ENCODE measurements at regions not wholly inside any gene's neighbourhood (a gene's known extent, or its start where the extent isn't known, plus 50 kb on each side); places are given as distances from the start of the nearest gene placed in this dataset.

DNA sequence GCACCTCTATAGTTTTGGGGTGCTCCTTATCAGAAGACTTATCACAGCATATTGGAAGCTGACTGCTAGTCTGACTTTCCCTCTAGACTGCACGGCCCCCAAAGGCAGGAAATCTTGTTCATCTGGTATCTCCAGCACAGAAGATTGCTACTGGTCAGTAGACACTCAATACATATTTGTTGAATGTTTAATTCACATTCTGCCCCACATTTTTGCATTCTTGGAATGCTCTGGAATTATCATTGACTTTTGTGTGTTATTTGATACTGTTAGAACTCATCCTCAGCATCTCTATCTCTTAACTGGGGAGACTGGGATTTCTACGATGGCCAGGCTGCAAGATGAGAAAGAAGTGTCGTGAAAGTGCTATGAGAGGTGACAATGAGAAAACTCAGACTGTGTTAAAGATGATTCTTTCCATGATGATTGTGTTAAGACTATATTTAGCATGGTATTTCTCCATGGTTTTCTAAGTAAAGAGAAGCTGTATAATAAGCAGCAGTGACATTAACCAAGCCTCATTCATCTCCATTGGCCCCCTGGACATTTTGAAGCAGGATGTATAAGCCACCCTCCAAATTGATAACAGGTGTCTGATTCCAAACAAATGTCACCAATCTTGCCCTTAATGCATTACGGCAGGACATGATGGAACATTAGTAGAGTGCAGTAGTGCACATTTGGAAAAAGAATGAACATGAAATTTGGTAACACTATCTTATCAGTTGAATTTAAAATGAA is 440.9 kb downstream of the RFC3 start:
- H4K91ac ChIP-seq (ENCODE audit: low read depth, low read length) = no peak overlapping the region
- no peak overlapping the region for H2AFZ ChIP-seq (ENCODE audit: insufficient read depth, low read length, poor library complexity)
- H3K9ac ChIP-seq (ENCODE audit: low read length) = no peak overlapping the region
- H3K4ac ChIP-seq (ENCODE audit: low read depth, low read length) = no peak overlapping the region
- WGBS (ENCODE audit: extremely low coverage, insufficient coverage, insufficient read length) = no CpG with 5 or more reads among the region's 4 CpGs
- no peak overlapping the region for H3K27ac ChIP-seq (ENCODE audit: low read depth, low read length)
- no peak overlapping the region for H2BK12ac ChIP-seq (ENCODE audit: low read length)
- H3K9me3 ChIP-seq (ENCODE audit: insufficient read depth, low read depth, low read length) = no peaks in the 10 kb centered on the region
- H2AK5ac ChIP-seq (ENCODE audit: low read length) = no peak overlapping the region
- no peak overlapping the region for H3K18ac ChIP-seq (ENCODE audit: low read length)
- no peak overlapping the region for H3K14ac ChIP-seq (ENCODE audit: low read length)
- H4K12ac ChIP-seq (ENCODE audit: low read depth, low read length) = no peak overlapping the region
- H3K36me3 ChIP-seq (ENCODE audit: control insufficient read depth in 1 of 2, insufficient read depth in 2 of 2, low read length in 2 of 2) = no peaks in the 10 kb centered on the region
- H2BK5ac ChIP-seq (ENCODE audit: low read depth, low read length, poor library complexity) = no peak overlapping the region
- H3K4me3 ChIP-seq (ENCODE audit: low read depth, low read length) = no peak overlapping the region
- H2BK120ac ChIP-seq (ENCODE audit: insufficient read depth, low read length, poor library complexity) = no peak overlapping the region
- no peaks in the 10 kb centered on the region for H3K4me1 ChIP-seq (ENCODE audit: control insufficient read depth in 1 of 2, insufficient read depth in 2 of 2, low read length in 2 of 2)
- no peaks in the 10 kb centered on the region for H3K27me3 ChIP-seq (ENCODE audit: insufficient read depth, low read length)
- no peak overlapping the region for H3K4me2 ChIP-seq (ENCODE audit: low read length)
- no peak overlapping the region for H3K23ac ChIP-seq (ENCODE audit: low read length)
- H3K79me1 ChIP-seq (ENCODE audit: low read length) = no peaks in the 10 kb centered on the region
- no peak overlapping the region for H4K8ac ChIP-seq (ENCODE audit: low read depth, low read length)
- peak in 1 of 2 donors; percentile 35 for DNase-seq
- H3K79me2 ChIP-seq (ENCODE audit: control insufficient read depth, insufficient read depth, low read length, poor library complexity) = no peaks in the 10 kb centered on the region

DNA sequence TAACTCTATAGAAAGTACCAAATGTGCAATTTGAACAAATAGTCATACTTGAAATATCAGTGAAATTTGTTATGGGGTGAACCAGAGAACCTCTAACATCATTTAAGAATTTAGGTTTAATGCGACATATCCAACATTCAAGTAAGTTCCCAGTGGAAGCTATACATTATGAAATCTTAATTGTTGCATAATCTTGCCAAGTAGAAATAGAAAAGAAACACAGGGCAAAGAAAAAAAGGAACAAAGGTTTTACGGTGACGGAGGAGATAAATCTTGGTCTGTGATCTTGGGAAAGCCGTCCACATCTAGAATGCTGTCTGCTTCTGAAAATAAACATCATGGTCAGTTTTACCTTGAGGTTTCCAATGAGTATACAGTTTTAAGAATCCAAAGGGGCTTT is 445.7 kb downstream of the RFC3 start:
- no peak overlapping the region for H3K14ac ChIP-seq (ENCODE audit: low read length)
- no peak overlapping the region for H2BK5ac ChIP-seq (ENCODE audit: low read depth, low read length, poor library complexity)
- H3K79me2 ChIP-seq (ENCODE audit: control insufficient read depth, insufficient read depth, low read length, poor library complexity) = no peaks in the 10 kb centered on the region
- H3K23ac ChIP-seq (ENCODE audit: low read length) = no peak overlapping the region
- H3K18ac ChIP-seq (ENCODE audit: low read length) = no peak overlapping the region
- no peak overlapping the region for H3K4me3 ChIP-seq (ENCODE audit: low read depth, low read length)
- no peaks in the 10 kb centered on the region for H3K9me3 ChIP-seq (ENCODE audit: insufficient read depth, low read depth, low read length)
- no peak overlapping the region for H3K27ac ChIP-seq (ENCODE audit: low read depth, low read length)
- H3K9ac ChIP-seq (ENCODE audit: low read length) = no peak overlapping the region
- no peak overlapping the region for H3K4ac ChIP-seq (ENCODE audit: low read depth, low read length)
- H3K27me3 ChIP-seq (ENCODE audit: insufficient read depth, low read length) = no peaks in the 10 kb centered on the region
- H3K79me1 ChIP-seq (ENCODE audit: low read length) = no peaks in the 10 kb centered on the region
- no peak overlapping the region for H2BK12ac ChIP-seq (ENCODE audit: low read length)
- no peak overlapping the region for H2AK5ac ChIP-seq (ENCODE audit: low read length)
- no peak overlapping the region for H4K12ac ChIP-seq (ENCODE audit: low read depth, low read length)
- no peaks in the 10 kb centered on the region for H3K36me3 ChIP-seq (ENCODE audit: control insufficient read depth in 1 of 2, insufficient read depth in 2 of 2, low read length in 2 of 2)
- DNase-seq = no peak
- no peak overlapping the region for H2BK120ac ChIP-seq (ENCODE audit: insufficient read depth, low read length, poor library complexity)
- no peak overlapping the region for H3K4me2 ChIP-seq (ENCODE audit: low read length)
- H4K91ac ChIP-seq (ENCODE audit: low read depth, low read length) = no peak overlapping the region
- no CpG with 5 or more reads among the region's 4 CpGs for WGBS (ENCODE audit: extremely low coverage, insufficient coverage, insufficient read length)
- H3K4me1 ChIP-seq (ENCODE audit: control insufficient read depth in 1 of 2, insufficient read depth in 2 of 2, low read length in 2 of 2) = no peaks in the 10 kb centered on the region
- H4K8ac ChIP-seq (ENCODE audit: low read depth, low read length) = no peak overlapping the region
- H2AFZ ChIP-seq (ENCODE audit: insufficient read depth, low read length, poor library complexity) = no peak overlapping the region

DNA sequence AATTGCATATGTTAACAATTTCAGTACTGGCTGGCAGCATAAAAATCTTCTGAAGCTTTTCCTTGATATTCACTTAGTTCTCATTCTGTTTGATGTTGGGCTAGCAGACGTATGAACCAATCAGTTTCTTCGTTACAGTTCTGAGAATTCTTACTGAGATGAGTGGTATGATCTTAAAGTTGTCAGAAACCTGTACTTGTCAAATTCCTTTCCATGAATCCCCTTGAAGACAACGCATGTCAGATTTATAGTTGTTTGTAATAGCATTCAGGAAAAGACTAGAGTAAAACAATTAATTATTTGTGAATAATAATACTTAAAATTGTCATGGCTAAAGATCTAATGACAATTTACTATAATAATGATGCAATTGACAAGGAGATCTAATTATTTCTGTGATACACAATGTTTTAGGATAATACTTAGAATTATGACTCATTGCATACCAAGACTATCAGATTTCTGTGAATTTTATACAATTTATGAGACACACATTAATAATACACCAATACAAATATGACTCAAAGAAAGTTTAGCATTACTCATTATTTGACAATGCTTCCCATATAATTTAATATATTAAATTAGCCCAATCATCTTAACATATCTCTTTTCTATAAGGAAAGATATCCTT is 447.2 kb downstream of the RFC3 start:
- Histone ChIP-seq H3K36me3 (ENCODE audit: control insufficient read depth in 1 of 2, insufficient read depth in 2 of 2, low read length in 2 of 2) (no peaks in the 10 kb centered on the region), H2AK5ac (ENCODE audit: low read length) (no peak overlapping the region), H3K4me2 (ENCODE audit: low read length) (no peak overlapping the region), H2BK12ac (ENCODE audit: low read length) (no peak overlapping the region), H3K23ac (ENCODE audit: low read length) (no peak overlapping the region), H3K18ac (ENCODE audit: low read length) (no peak overlapping the region), H2BK120ac (ENCODE audit: insufficient read depth, low read length, poor library complexity) (no peak overlapping the region), H3K4me1 (ENCODE audit: control insufficient read depth in 1 of 2, insufficient read depth in 2 of 2, low read length in 2 of 2) (no peaks in the 10 kb centered on the region), H2BK5ac (ENCODE audit: low read depth, low read length, poor library complexity) (no peak overlapping the region), H3K9me3 (ENCODE audit: insufficient read depth, low read depth, low read length) (no peaks in the 10 kb centered on the region), H3K14ac (ENCODE audit: low read length) (no peak overlapping the region), H3K79me1 (ENCODE audit: low read length) (no peaks in the 10 kb centered on the region), H3K9ac (ENCODE audit: low read length) (no peak overlapping the region), H3K4me3 (ENCODE audit: low read depth, low read length) (no peak overlapping the region), H4K8ac (ENCODE audit: low read depth, low read length) (no peak overlapping the region), H4K12ac (ENCODE audit: low read depth, low read length) (no peak overlapping the region), H4K91ac (ENCODE audit: low read depth, low read length) (no peak overlapping the region), H3K4ac (ENCODE audit: low read depth, low read length) (no peak overlapping the region), H3K27me3 (ENCODE audit: insufficient read depth, low read length) (no peaks in the 10 kb centered on the region), H2AFZ (ENCODE audit: insufficient read depth, low read length, poor library complexity) (no peak overlapping the region), H3K27ac (ENCODE audit: low read depth, low read length) (no peak overlapping the region), H3K79me2 (ENCODE audit: control insufficient read depth, insufficient read depth, low read length, poor library complexity) (no peaks in the 10 kb centered on the region)
- no CpG with 5 or more reads among the region's 3 CpGs for WGBS (ENCODE audit: extremely low coverage, insufficient coverage, insufficient read length)
- no peak for DNase-seq

DNA sequence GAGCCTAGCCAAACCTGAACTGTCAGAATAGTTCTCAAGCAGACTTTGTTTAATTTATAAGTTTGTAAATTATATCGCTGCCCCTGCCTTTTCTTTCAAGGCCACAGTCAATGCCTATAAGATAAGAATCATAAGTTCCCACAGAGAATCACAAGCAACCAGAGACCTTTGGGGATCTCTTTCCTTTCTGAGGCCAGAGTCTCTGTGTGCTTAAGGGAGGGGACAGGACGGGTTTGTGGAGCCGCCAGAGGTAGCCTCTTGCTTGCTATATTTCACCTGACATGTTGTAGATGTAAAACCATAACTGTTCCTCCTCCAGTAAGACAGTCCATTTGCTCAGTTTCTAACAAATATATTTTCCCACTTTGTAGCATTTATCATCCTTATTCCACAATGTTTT is 458.8 kb downstream of the RFC3 start:
- H4K12ac ChIP-seq (ENCODE audit: low read depth, low read length) = no peak overlapping the region

More for the DNA sequence above, 458.8 kb downstream of the RFC3 start:
- no peak overlapping the region for H2AFZ ChIP-seq (ENCODE audit: insufficient read depth, low read length, poor library complexity)
- no peak overlapping the region for H2BK12ac ChIP-seq (ENCODE audit: low read length)
- no peak overlapping the region for H3K14ac ChIP-seq (ENCODE audit: low read length)
- no peaks in the 10 kb centered on the region for H3K79me2 ChIP-seq (ENCODE audit: control insufficient read depth, insufficient read depth, low read length, poor library complexity)
- H3K18ac ChIP-seq (ENCODE audit: low read length) = no peak overlapping the region
- no peak overlapping the region for H4K8ac ChIP-seq (ENCODE audit: low read depth, low read length)
- H3K36me3 ChIP-seq (ENCODE audit: control insufficient read depth in 1 of 2, insufficient read depth in 2 of 2, low read length in 2 of 2) = no peaks in the 10 kb centered on the region
- no CpG with 5 or more reads among the region's 3 CpGs for WGBS (ENCODE audit: extremely low coverage, insufficient coverage, insufficient read length)
- H3K27ac ChIP-seq (ENCODE audit: low read depth, low read length) = no peak overlapping the region
- H3K4me3 ChIP-seq (ENCODE audit: low read depth, low read length) = no peak overlapping the region
- H2BK5ac ChIP-seq (ENCODE audit: low read depth, low read length, poor library complexity) = no peak overlapping the region
- no peak overlapping the region for H3K9ac ChIP-seq (ENCODE audit: low read length)
- H3K79me1 ChIP-seq (ENCODE audit: low read length) = no peaks in the 10 kb centered on the region
- H4K91ac ChIP-seq (ENCODE audit: low read depth, low read length) = no peak overlapping the region
- H3K23ac ChIP-seq (ENCODE audit: low read length) = no peak overlapping the region
- H3K4ac ChIP-seq (ENCODE audit: low read depth, low read length) = no peak overlapping the region
- no peak overlapping the region for H2AK5ac ChIP-seq (ENCODE audit: low read length)
- no peak for DNase-seq
- H3K4me1 ChIP-seq (ENCODE audit: control insufficient read depth in 1 of 2, insufficient read depth in 2 of 2, low read length in 2 of 2) = no peaks in the 10 kb centered on the region
- H3K4me2 ChIP-seq (ENCODE audit: low read length) = no peak overlapping the region
- H2BK120ac ChIP-seq (ENCODE audit: insufficient read depth, low read length, poor library complexity) = no peak overlapping the region
- no peaks in the 10 kb centered on the region for H3K9me3 ChIP-seq (ENCODE audit: insufficient read depth, low read depth, low read length)
- no peaks in the 10 kb centered on the region for H3K27me3 ChIP-seq (ENCODE audit: insufficient read depth, low read length)

All from trophoblast cell (in vitro differentiated cells and primary cell).